WTC11 (cell line): ENCODE measurements at regions not wholly inside any gene's neighbourhood (a gene's known extent, or its start where the extent isn't known, plus 50 kb on each side); places are given as distances from the start of the nearest gene placed in this dataset.

ENCODE experiments used
- ARID4B ChIP-seq: sonication (generic); formaldehyde crosslinking; IDR thresholded peaks from 2 replicates; pipeline ENCODE4 v1.8.0; 2023; ENCODE audit warnings: missing genetic modification reagents, mild to moderate bottlenecking, borderline replicate concordance
- CTCF ChIP-seq: fragments of 200-600 bp; IDR thresholded peaks from 2 replicates; pipeline ENCODE4 v1.8.0; 2022; ENCODE audit warnings: antibody characterized with exemption
- ETV6 ChIP-seq: sonication (generic); formaldehyde crosslinking; IDR thresholded peaks from 2 replicates; pipeline ENCODE4 v1.8.1; 2022; ENCODE audit warnings: mild to moderate bottlenecking, missing genetic modification reagents
- TP53 ChIP-seq: sonication (generic); formaldehyde crosslinking; IDR thresholded peaks from 2 replicates; pipeline ENCODE4 v1.8.1; 2023; ENCODE audit warnings: mild to moderate bottlenecking, missing genetic modification reagents
- ZBTB43 ChIP-seq: sonication (generic); formaldehyde crosslinking; IDR thresholded peaks from 2 replicates; pipeline ENCODE4 v1.8.1; 2023; ENCODE audit warnings: mild to moderate bottlenecking, missing genetic modification reagents
- ZNF396 ChIP-seq: fragments of 250-450 bp; sonication (Bioruptor Pico); IDR thresholded peaks from 2 replicates; pipeline ENCODE4 v1.8.0; 2021; ENCODE audit warnings: mild to moderate bottlenecking, moderate library complexity, borderline replicate concordance
- TF ChIP-seq, protein P1 (sequence below): sonication (generic); formaldehyde crosslinking; IDR thresholded peaks from 2 replicates; pipeline ENCODE4 v1.8.1; 2022; ENCODE audit warnings: low read depth, mild to moderate bottlenecking, moderate library complexity, missing genetic modification reagents, borderline replicate concordance
- TF ChIP-seq, protein P2 (sequence below): sonication (generic); formaldehyde crosslinking; IDR thresholded peaks from 2 replicates; pipeline ENCODE4 v1.8.1; 2023; ENCODE audit warnings: mild to moderate bottlenecking, missing genetic modification reagents, moderate library complexity
- TF ChIP-seq, protein P3 (sequence below): sonication (generic); formaldehyde crosslinking; conservative IDR thresholded peaks from 2 replicates; pipeline ENCODE4 v1.8.1; 2023; ENCODE audit warnings: mild to moderate bottlenecking, low read depth, missing genetic modification reagents, moderate library complexity

DNA sequence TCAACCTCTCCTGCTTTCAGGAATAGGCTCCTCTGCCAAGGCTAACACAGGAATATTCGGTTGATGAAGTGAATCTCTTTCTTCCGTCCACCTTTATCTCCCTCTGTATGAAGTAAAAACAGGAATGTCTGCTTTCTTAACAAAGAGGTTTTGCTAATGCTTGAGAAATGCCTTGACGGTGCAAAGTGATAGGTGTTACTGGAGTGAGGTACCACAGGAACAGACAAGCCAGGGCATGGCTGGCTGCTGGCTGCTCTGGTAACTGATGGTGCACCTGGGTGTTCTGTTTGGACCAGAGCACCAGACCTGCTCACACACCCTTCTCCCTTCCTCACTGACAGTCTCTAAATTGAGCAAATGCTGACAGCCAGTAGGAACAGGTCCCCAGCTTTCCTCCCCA lies 174.0 kb upstream of the FBXL4 start:
- TF ChIP-seq, protein P1, sequence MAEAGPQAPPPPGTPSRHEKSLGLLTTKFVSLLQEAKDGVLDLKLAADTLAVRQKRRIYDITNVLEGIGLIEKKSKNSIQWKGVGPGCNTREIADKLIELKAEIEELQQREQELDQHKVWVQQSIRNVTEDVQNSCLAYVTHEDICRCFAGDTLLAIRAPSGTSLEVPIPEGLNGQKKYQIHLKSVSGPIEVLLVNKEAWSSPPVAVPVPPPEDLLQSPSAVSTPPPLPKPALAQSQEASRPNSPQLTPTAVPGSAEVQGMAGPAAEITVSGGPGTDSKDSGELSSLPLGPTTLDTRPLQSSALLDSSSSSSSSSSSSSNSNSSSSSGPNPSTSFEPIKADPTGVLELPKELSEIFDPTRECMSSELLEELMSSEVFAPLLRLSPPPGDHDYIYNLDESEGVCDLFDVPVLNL (CRISPR knock-in tag), result no peak
- no peak for TF ChIP-seq CTCF
- TF ChIP-seq ZNF396 (CRISPR knock-in tag), result no peak
- TF ChIP-seq, protein P2, sequence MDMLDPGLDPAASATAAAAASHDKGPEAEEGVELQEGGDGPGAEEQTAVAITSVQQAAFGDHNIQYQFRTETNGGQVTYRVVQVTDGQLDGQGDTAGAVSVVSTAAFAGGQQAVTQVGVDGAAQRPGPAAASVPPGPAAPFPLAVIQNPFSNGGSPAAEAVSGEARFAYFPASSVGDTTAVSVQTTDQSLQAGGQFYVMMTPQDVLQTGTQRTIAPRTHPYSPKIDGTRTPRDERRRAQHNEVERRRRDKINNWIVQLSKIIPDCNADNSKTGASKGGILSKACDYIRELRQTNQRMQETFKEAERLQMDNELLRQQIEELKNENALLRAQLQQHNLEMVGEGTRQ, result no peak
- TF ChIP-seq ETV6, result no peak
- TF ChIP-seq, protein P3, sequence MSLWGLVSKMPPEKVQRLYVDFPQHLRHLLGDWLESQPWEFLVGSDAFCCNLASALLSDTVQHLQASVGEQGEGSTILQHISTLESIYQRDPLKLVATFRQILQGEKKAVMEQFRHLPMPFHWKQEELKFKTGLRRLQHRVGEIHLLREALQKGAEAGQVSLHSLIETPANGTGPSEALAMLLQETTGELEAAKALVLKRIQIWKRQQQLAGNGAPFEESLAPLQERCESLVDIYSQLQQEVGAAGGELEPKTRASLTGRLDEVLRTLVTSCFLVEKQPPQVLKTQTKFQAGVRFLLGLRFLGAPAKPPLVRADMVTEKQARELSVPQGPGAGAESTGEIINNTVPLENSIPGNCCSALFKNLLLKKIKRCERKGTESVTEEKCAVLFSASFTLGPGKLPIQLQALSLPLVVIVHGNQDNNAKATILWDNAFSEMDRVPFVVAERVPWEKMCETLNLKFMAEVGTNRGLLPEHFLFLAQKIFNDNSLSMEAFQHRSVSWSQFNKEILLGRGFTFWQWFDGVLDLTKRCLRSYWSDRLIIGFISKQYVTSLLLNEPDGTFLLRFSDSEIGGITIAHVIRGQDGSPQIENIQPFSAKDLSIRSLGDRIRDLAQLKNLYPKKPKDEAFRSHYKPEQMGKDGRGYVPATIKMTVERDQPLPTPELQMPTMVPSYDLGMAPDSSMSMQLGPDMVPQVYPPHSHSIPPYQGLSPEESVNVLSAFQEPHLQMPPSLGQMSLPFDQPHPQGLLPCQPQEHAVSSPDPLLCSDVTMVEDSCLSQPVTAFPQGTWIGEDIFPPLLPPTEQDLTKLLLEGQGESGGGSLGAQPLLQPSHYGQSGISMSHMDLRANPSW (CRISPR knock-in tag), result no peak
- TF ChIP-seq ZBTB43 (CRISPR knock-in tag), result no peak
- TF ChIP-seq TP53 (CRISPR knock-in tag), result no peak
- TF ChIP-seq ARID4B, result no peak
